IMR-90 (cell line): ENCODE measurements at regions not wholly inside any gene's neighbourhood (a gene's known extent, or its start where the extent isn't known, plus 50 kb on each side); places are given as distances from the start of the nearest gene placed in this dataset.

Source experiments
- ATAC-seq: fragments of 200-7000 bp; cut with Tn5 transposase; 2 replicates; pipeline ENCODE4 v1.9.1; 2020; ENCODE audit warnings: low read depth, mild to moderate bottlenecking, moderate library complexity
- BruUV-seq: library from RNA; stranded (reverse); fragments of 400-500 nt; replicated peaks from 2 replicates; lab custom pipeline; 2021; lab: Mats Ljungman, UMichigan
- CTCF ChIA-PET: fragments of 300-600 bp; formaldehyde crosslinking; extraction: SDS; loops from one replicate; lab custom pipeline; 2021; ENCODE audit warnings: antibody characterized with exemption; lab: Yijun Ruan, JAX
- POLR2A ChIA-PET: fragments of 300-600 bp; sonication (Branson Sonifier 250); formaldehyde crosslinking; loops from one replicate; lab custom pipeline; 2022; ENCODE audit warnings: antibody characterized with exemption; ENCODE audit not compliant: unreplicated experiment; lab: Charles Lee
- DNase-seq: peaks from one replicate; pipeline ENCODE4 v3.0.0; 2013
- H2AFZ ChIP-seq: replicated peaks from 2 replicates; pipeline ENCODE3; 2013; ENCODE audit warnings: low read length, mild to moderate bottlenecking; ENCODE audit not compliant: poor library complexity
- H2AK5ac ChIP-seq: 2 replicates; pipeline ENCODE4 v1.6.1; 2013; ENCODE audit warnings: low read depth, low read length, inconsistent platforms
- H2AK9ac ChIP-seq: replicated peaks from 2 replicates; pipeline ENCODE3; 2013; ENCODE audit warnings: mild to moderate bottlenecking, low read depth, low read length, moderate library complexity; ENCODE audit not compliant: poor library complexity
- H2BK120ac ChIP-seq: 2 replicates; pipeline ENCODE4 v1.6.1; 2013; ENCODE audit warnings: low read depth, low read length, inconsistent platforms
- H2BK15ac ChIP-seq: 3 replicates; pipeline ENCODE4 v1.6.1; 2013; ENCODE audit warnings: low read depth, low read length, inconsistent platforms
- H2BK20ac ChIP-seq: 2 replicates; pipeline ENCODE4 v1.6.1; 2013; ENCODE audit warnings: low read depth, mild to moderate bottlenecking, inconsistent platforms, low read length, moderate library complexity
- H2BK5ac ChIP-seq: 2 replicates; pipeline ENCODE4 v1.6.1; 2013; ENCODE audit warnings: mild to moderate bottlenecking, low read depth, low read length, inconsistent platforms; ENCODE audit not compliant: poor library complexity, severe bottlenecking
- H3K14ac ChIP-seq: replicated peaks from 2 replicates; pipeline ENCODE4 v1.6.1; 2013; ENCODE audit warnings: low read depth, low read length, inconsistent platforms
- H3K18ac ChIP-seq: 2 replicates; pipeline ENCODE4 v1.6.1; 2013; ENCODE audit warnings: low read depth, low read length, control low read depth
- H3K23ac ChIP-seq: 2 replicates; pipeline ENCODE4 v1.6.1; 2013; ENCODE audit warnings: low read depth, low read length, inconsistent platforms
- H3K27ac ChIP-seq: 2 replicates; pipeline ENCODE4 v1.5.1; 2013; ENCODE audit warnings: mild to moderate bottlenecking, control low read depth, low read length; ENCODE audit not compliant: insufficient read depth
- H3K27me3 ChIP-seq: 2 replicates; pipeline ENCODE4 v1.6.1; 2013; ENCODE audit warnings: low read length; ENCODE audit not compliant: control insufficient read depth, insufficient read depth
- H3K36me3 ChIP-seq: 2 replicates; pipeline ENCODE4 v1.6.1; 2013; ENCODE audit warnings: low read length, mixed read lengths; ENCODE audit not compliant: control insufficient read depth, insufficient read depth
- H3K4ac ChIP-seq: 2 replicates; pipeline ENCODE4 v1.6.1; 2013; ENCODE audit warnings: low read depth, low read length, inconsistent platforms
- H3K4me1 ChIP-seq: 2 replicates; pipeline ENCODE4 v1.6.1; 2013; ENCODE audit warnings: low read length, mixed read lengths; ENCODE audit not compliant: control insufficient read depth, insufficient read depth
- H3K4me2 ChIP-seq: 2 replicates; pipeline ENCODE4 v1.6.1; 2013; ENCODE audit warnings: low read depth, mild to moderate bottlenecking, control low read depth, low read length, moderate library complexity
- H3K4me3 ChIP-seq: 2 replicates; pipeline ENCODE4 v1.5.1; 2013; ENCODE audit warnings: low read depth, mild to moderate bottlenecking, control low read depth, low read length, moderate library complexity; ENCODE audit not compliant: insufficient read depth
- H3K56ac ChIP-seq: 2 replicates; pipeline ENCODE4 v1.6.1; 2013; ENCODE audit warnings: low read length, inconsistent platforms; ENCODE audit not compliant: insufficient read depth; ENCODE audit errors: extremely low read depth
- H3K79me1 ChIP-seq, 2 experiments: 2 replicates each; pipeline ENCODE4 v1.6.1; 2013; ENCODE audit warnings: low read length in 2 of 2, inconsistent platforms in 1 of 2, low read depth in 1 of 2
- H3K9ac ChIP-seq: 2 replicates; pipeline ENCODE4 v1.6.1; 2013; ENCODE audit warnings: low read depth, low read length, control low read depth
- H3K9me1 ChIP-seq: 2 replicates; pipeline ENCODE4 v1.6.1; 2013; ENCODE audit warnings: low read length, inconsistent platforms; ENCODE audit not compliant: insufficient read depth
- H3K9me3 ChIP-seq: 2 replicates; pipeline ENCODE4 v1.6.1; 2013; ENCODE audit warnings: low read length; ENCODE audit not compliant: control insufficient read depth, insufficient read depth
- H4K20me1 ChIP-seq: 2 replicates; pipeline ENCODE4 v1.6.1; 2013; ENCODE audit warnings: low read length, inconsistent platforms; ENCODE audit not compliant: insufficient read depth
- H4K5ac ChIP-seq: 2 replicates; pipeline ENCODE4 v1.6.1; 2013; ENCODE audit warnings: mild to moderate bottlenecking, low read depth, low read length, control low read depth
- H4K8ac ChIP-seq, 2 experiments: 2 replicates each; pipeline ENCODE4 v1.6.1; 2013; ENCODE audit warnings: low read depth in 2 of 2, low read length in 2 of 2, control low read depth in 1 of 2, inconsistent platforms in 1 of 2
- H4K91ac ChIP-seq: 2 replicates; pipeline ENCODE4 v1.6.1; 2013; ENCODE audit warnings: low read depth, low read length, inconsistent platforms; ENCODE audit not compliant: insufficient read depth
- BHLHE40 ChIP-seq: fragments of 150-350 bp; IDR thresholded peaks from 2 replicates; pipeline ENCODE4 v1.6.1; 2016; ENCODE audit warnings: mild to moderate bottlenecking, low read depth, low read length
- CHD1 ChIP-seq: IDR thresholded peaks from 2 replicates; pipeline ENCODE4 v1.6.1; 2012; ENCODE audit warnings: low read depth, low read length, improper control_type of control experiment
- FOS ChIP-seq: fragments of 150-350 bp; IDR thresholded peaks from 2 replicates; pipeline ENCODE4 v1.6.1; 2016; ENCODE audit warnings: low read depth, low read length
- MAFK ChIP-seq: IDR thresholded peaks from 2 replicates; pipeline ENCODE4 v1.6.1; 2012; ENCODE audit warnings: low read depth, low read length, improper control_type of control experiment
- RAD21 ChIP-seq: IDR thresholded peaks from 2 replicates; pipeline ENCODE4 v1.6.1; 2012; ENCODE audit warnings: low read length, improper control_type of control experiment
- RCOR1 ChIP-seq: IDR thresholded peaks from 2 replicates; pipeline ENCODE4 v1.6.1; 2012; ENCODE audit warnings: mild to moderate bottlenecking, low read length, improper control_type of control experiment; ENCODE audit not compliant: insufficient replicate concordance
- SMC3 ChIP-seq: fragments of 150-350 bp; IDR thresholded peaks from 2 replicates; pipeline ENCODE4 v1.6.1; 2016; ENCODE audit warnings: low read depth, mild to moderate bottlenecking, antibody characterized with exemption, low read length, moderate library complexity
- WGBS, 2 experiments: methylation state at CpG; one replicate each; pipeline versions ENCODE4 v1.1.5 to v1.1.7; 2013; ENCODE audit warnings: missing lambda C conversion rate in 2 of 2; ENCODE audit not compliant: insufficient read length in 1 of 2; ENCODE audit errors: extremely low coverage in 2 of 2; 5-methylcytosine and 5-hydroxymethylcytosine counted together
- dilution Hi-C: fragments of 300-500 bp; cut with HindIII; formaldehyde crosslinking; loops from one replicate; pipeline ENCODE4 v1.14.3; 2018; ENCODE audit warnings: low sequenced_read_pairs; ENCODE audit not compliant: unreplicated experiment
- in situ Hi-C: fragments of 300-500 bp; cut with MboI; formaldehyde crosslinking; loops from 3 replicates; pipeline ENCODE4 v1.14.3; 2019; ENCODE audit warnings: low sequenced_read_pairs, inconsistent platforms, mixed read lengths
- intact Hi-C: fragments of 100-400 bp; cut with micrococcal nuclease; formaldehyde crosslinking; loops from 2 replicates; pipeline ENCODE4 v1.10.0; 2022
- TF ChIP-seq, protein P1 (sequence below): fragments of 150-350 bp; IDR thresholded peaks from 2 replicates; pipeline ENCODE4 v1.6.1; 2017; ENCODE audit warnings: mild to moderate bottlenecking, antibody characterized with exemption, low read length, low read depth

GRCh38 chr18:22604986-22605421, 187.3 kb upstream of the CTAGE1 start:
- DNase-seq (no peak), ATAC-seq (no peak)
- Histone ChIP-seq H3K9ac (no peak overlapping the region), H3K23ac (no peak overlapping the region), H2AK5ac (no peak overlapping the region), H4K91ac (no peak overlapping the region), H2BK15ac (no peak overlapping the region; the same call in 2 of the 3 replicates), H4K5ac (no peak overlapping the region), H3K14ac (no peak overlapping the region), H2BK120ac (no peak overlapping the region), H3K9me3 (no peaks in the 10 kb centered on the region), H3K18ac (peak overlapping the region; percentile 11; the same call in 1 of the 2 replicates), H4K8ac (no peak overlapping the region), H3K36me3 (no peaks in the 10 kb centered on the region), H3K4me1 (peaks cover 13% of the 10 kb centered on the region), H3K56ac (no peak overlapping the region), H3K4me2 (no peak overlapping the region), H2AFZ (no peak overlapping the region), H2BK20ac (no peak overlapping the region), H2BK5ac (no peak overlapping the region), H3K4ac (no peak overlapping the region), H3K27ac (no peak overlapping the region), H2AK9ac (no peak overlapping the region), H3K79me1 (no peaks in the 10 kb centered on the region), H3K4me3 (no peak overlapping the region), H3K27me3 (no peaks in the 10 kb centered on the region), H3K9me1 (no peaks in the 10 kb centered on the region), H4K20me1 (no peaks in the 10 kb centered on the region)
- intact Hi-C loops: no loop called here
- dilution Hi-C loops: no loop called here
- in situ Hi-C loops: no loop called here
- CTCF ChIA-PET: no interaction called here
- no TSS peak for BruUV-seq
- 67% methylated on average over 1 of the region's 3 CpGs; no CpG with 5 or more reads in 1 of the 2 experiments for WGBS, 2 experiments
- POLR2A ChIA-PET: no interaction called here
- no peak for TF ChIP-seq BHLHE40
- TF ChIP-seq CHD1: no peak
- no peak for TF ChIP-seq RCOR1
- no peak for TF ChIP-seq SMC3
- TF ChIP-seq MAFK: no peak
- no peak for TF ChIP-seq FOS
- TF ChIP-seq RAD21: no peak
- TF ChIP-seq, protein P1, sequence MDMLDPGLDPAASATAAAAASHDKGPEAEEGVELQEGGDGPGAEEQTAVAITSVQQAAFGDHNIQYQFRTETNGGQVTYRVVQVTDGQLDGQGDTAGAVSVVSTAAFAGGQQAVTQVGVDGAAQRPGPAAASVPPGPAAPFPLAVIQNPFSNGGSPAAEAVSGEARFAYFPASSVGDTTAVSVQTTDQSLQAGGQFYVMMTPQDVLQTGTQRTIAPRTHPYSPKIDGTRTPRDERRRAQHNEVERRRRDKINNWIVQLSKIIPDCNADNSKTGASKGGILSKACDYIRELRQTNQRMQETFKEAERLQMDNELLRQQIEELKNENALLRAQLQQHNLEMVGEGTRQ: no peak
